ENCODE measurements at regions not wholly inside any gene's neighbourhood (a gene's known extent, or its start where the extent isn't known, plus 50 kb on each side); places are given as distances from the start of the nearest gene placed in this dataset.

GRCh38 chrX:121102101-121102500 is 54.7 kb downstream of the GLUD2 start:
- DNase-seq (ENCODE audit: low spot score) = no peak
- Histone ChIP-seq H3K27ac (no peak overlapping the region), H3K4me3 (no peak overlapping the region)
- TF ChIP-seq CTCF (IDR thresholded peaks at IDR 0.05) = no peak

- DNase-seq (ENCODE audit: low spot score) = no peak
These were observed 56.0 kb downstream of the GLUD2 start for GRCh38 chrX:121103381-121103780.

GRCh38 chrX:121106484-121107235 is 59.2 kb downstream of the GLUD2 start:
- no peak for TF ChIP-seq CTCF (IDR thresholded peaks at IDR 0.05)
- DNase-seq (ENCODE audit: low spot score) = no peak
- no peak overlapping the region for H3K4me3 ChIP-seq
- no peak overlapping the region for H3K27ac ChIP-seq

More at GRCh38 chrX:121103381-121103780, 56.0 kb downstream of the GLUD2 start:
- H3K4me3 ChIP-seq = no peak overlapping the region
- H3K27ac ChIP-seq = no peak overlapping the region
- TF ChIP-seq CTCF (IDR thresholded peaks at IDR 0.05) = no peak

- DNase-seq (ENCODE audit: low spot score) = no peak
- TF ChIP-seq CTCF (IDR thresholded peaks at IDR 0.05) = no peak
- Histone ChIP-seq H3K4me3 (no peak overlapping the region), H3K27ac (no peak overlapping the region)
These were observed 62.6 kb downstream of the GLUD2 start for GRCh38 chrX:121109986-121110385.

GRCh38 chrX:121110536-121110935 is 63.1 kb downstream of the GLUD2 start:
- DNase-seq (ENCODE audit: low spot score) = no peak
- Histone ChIP-seq H3K27ac (no peak overlapping the region), H3K4me3 (no peak overlapping the region)
- no peak for TF ChIP-seq CTCF (IDR thresholded peaks at IDR 0.05)

- no peak for DNase-seq (ENCODE audit: low spot score)
- TF ChIP-seq CTCF (IDR thresholded peaks at IDR 0.05) = no peak
- Histone ChIP-seq H3K27ac (no peak overlapping the region), H3K4me3 (no peak overlapping the region)
These were observed 67.3 kb downstream of the GLUD2 start for GRCh38 chrX:121114691-121115090.

All from coronary artery (tissue), 2 donors.